Spleen (tissue), 7 donors: ENCODE measurements at regions not wholly inside any gene's neighbourhood (a gene's known extent, or its start where the extent isn't known, plus 50 kb on each side); places are given as distances from the start of the nearest gene placed in this dataset.
"Not testable (repeated sequence)": the region's sequence is repeated elsewhere in the genome, so short reads cannot be mapped to it uniquely, and the experiment has no call there.

Experiments used
- POLR2A ChIP-seq, 3 donors: fragments of 450-650 bp; IDR thresholded peaks; one replicate each; pipeline ENCODE4 v1.5.1; 2017; ENCODE audit warnings: antibody characterized with exemption in 3 of 3, mild to moderate bottlenecking in 1 of 3
- POLR2AphosphoS5 ChIP-seq, 3 donors: sonication (generic); formaldehyde crosslinking; IDR thresholded peaks; one replicate each; pipeline ENCODE4 v1.5.1; 2017; ENCODE audit warnings: antibody characterized with exemption in 3 of 3
- TF ChIP-seq, protein P1 (sequence below), 11 experiments: fragments of 200-600 bp in 7 of 11; fragments of 450-650 bp in 4 of 11; sonication (generic) in 4 of 11; IDR thresholded peaks in 8 of 11; conservative IDR thresholded peaks in 3 of 11; 1 replicate in 7 of 11; 2 replicates in 4 of 11; pipeline versions ENCODE4 v1.4.0 to v1.8.0; 2016 to 2021; ENCODE audit warnings: antibody characterized with exemption in 11 of 11, inconsistent platforms in 4 of 11, mild to moderate bottlenecking in 1 of 11
- donor health status: DM: no; HTN: no; CAD: no; lungs with moderate emphysema.
- donor health status: DM: no; HTN: no; CAD: no.
- donor health status: DM: no; HTN: no; CAD: no.

GRCh38 chr6:57813271-57814075 lies 496.0 kb downstream of the PRIM2 start:
- TF ChIP-seq POLR2A, POLR2AphosphoS5 (IDR thresholded peaks at IDR 0.05): not testable (repeated sequence)
- TF ChIP-seq, protein P1, sequence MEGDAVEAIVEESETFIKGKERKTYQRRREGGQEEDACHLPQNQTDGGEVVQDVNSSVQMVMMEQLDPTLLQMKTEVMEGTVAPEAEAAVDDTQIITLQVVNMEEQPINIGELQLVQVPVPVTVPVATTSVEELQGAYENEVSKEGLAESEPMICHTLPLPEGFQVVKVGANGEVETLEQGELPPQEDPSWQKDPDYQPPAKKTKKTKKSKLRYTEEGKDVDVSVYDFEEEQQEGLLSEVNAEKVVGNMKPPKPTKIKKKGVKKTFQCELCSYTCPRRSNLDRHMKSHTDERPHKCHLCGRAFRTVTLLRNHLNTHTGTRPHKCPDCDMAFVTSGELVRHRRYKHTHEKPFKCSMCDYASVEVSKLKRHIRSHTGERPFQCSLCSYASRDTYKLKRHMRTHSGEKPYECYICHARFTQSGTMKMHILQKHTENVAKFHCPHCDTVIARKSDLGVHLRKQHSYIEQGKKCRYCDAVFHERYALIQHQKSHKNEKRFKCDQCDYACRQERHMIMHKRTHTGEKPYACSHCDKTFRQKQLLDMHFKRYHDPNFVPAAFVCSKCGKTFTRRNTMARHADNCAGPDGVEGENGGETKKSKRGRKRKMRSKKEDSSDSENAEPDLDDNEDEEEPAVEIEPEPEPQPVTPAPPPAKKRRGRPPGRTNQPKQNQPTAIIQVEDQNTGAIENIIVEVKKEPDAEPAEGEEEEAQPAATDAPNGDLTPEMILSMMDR (IDR thresholded peaks at IDR 0.05 in 8 of 11, conservative IDR thresholded peaks at IDR 0.05 in 3 of 11): not testable (repeated sequence)
